ENCODE measurements at regions not wholly inside any gene's neighbourhood (a gene's known extent, or its start where the extent isn't known, plus 50 kb on each side); places are given as distances from the start of the nearest gene placed in this dataset.

DNA sequence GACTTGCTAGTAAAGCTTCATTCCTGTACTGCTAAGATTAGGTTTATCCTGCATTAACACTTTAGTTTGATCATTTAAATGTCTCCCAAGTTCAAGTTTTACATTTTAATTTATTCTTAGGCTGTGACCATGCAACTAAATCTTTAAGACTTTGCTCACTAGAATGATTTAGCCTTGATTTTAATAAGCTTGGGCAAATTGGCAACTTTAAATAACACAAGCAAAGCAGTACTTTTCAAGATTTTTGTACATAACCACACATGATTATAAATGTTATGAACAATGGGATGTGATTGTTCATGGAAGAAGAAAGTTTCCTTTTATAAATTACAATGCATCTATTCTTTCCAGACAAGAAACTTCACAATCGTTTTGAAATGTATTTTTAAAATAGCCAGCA is 948.0 kb upstream of the EPHA7 start:
- WGBS = 52% methylated on average over 1 of the region's 1 CpG
- H3K4me3 ChIP-seq (ENCODE audit: low read depth, low read length) = no peak overlapping the region
- no peak for DNase-seq (ENCODE audit: extremely low spot score)
- H3K4me1 ChIP-seq (ENCODE audit: insufficient read depth) = no peaks in the 10 kb centered on the region
- H3K27ac ChIP-seq (ENCODE audit: low read depth) = no peak overlapping the region
- H3K36me3 ChIP-seq (ENCODE audit: insufficient read depth) = no peaks in the 10 kb centered on the region

DNA sequence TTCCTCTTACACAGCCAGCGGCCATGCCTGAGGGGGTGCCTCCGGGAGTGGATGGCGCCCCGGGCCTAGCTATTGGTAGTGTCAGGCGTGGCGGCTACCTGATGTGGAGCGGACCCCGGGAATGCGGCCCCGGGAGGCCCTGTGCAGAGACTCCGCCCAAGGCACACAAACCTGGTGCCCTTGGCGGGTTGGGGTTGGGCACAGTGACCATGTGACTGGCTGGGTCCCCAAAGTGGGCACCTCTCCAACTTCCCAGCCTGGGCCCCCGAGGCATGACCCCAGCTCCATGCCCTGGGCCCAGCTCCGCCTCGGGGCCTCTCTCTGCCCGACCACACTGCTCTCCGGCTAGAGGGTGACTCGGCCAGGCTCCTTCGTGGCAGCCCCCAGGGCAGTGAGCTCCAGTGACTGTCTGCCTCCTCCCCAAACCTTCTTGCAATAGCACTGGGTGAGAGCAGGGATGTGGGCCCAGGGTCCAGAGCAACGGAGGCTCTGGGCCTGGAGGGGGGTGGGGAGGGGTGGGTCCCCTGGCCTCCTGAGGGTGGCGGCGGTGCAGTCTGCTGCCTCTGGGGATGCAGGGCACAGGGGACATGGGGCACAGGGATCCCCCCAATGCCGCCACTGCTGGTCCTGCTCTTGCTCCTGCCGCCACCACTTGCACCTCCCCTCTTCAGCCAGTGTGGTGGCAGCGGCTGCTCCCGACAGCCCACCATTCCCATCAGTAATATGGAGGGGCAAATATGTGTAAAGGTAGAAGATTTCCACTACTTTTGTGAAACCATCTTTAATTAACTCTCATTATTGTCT is 942.9 kb upstream of the EPHA7 start:
- no peaks in the 10 kb centered on the region for H3K36me3 ChIP-seq (ENCODE audit: insufficient read depth)
- 97% methylated on average over 26 of the region's 26 CpGs for WGBS
- no peak overlapping the region for H3K27ac ChIP-seq (ENCODE audit: low read depth)
- H3K4me1 ChIP-seq (ENCODE audit: insufficient read depth) = no peaks in the 10 kb centered on the region
- no peak overlapping the region for H3K4me3 ChIP-seq (ENCODE audit: low read depth, low read length)
- DNase-seq (ENCODE audit: extremely low spot score) = no peak

DNA sequence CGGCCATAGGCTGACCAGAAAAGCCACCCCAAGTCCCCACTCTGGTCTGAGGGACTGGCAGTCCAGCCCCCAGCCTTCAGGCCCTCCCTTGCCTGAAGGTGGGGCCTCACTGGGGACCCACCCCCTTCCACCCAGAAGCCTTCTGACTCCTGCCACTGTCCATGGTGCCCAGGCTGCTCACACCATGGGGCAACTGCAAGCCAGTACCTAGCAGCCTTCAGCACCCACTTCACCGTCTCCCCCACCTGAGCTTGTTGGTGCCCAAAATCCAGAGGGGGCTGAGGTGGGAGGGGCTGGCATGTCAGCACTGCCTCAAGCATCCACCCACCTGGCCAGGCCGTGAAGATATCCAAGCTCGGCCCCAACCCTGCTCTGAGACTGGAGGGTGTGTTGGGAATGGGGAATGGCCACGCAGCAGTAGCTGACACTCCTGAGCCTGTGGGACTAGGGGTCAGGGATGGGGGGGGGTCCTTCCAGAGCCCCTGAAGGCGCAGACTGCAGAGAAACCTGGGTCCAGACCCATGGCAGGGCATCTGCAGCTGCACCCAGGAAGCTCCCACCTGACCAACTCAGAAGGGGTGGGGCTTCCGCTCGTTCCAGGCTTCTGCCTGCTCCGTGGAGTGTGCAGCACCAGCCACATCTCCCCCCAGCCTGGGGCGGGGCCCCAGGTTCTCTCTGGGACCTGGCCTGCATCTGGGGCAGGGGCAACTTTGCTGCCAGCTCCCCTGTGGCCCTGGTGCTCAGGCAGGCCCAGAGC is 942.1 kb upstream of the EPHA7 start:
- Histone ChIP-seq H3K4me1 (ENCODE audit: insufficient read depth) (no peaks in the 10 kb centered on the region), H3K4me3 (ENCODE audit: low read depth, low read length) (no peak overlapping the region), H3K27ac (ENCODE audit: low read depth) (no peak overlapping the region), H3K36me3 (ENCODE audit: insufficient read depth) (no peaks in the 10 kb centered on the region)
- no peak for DNase-seq (ENCODE audit: extremely low spot score)
- WGBS = 92% methylated on average over 10 of the region's 10 CpGs

DNA sequence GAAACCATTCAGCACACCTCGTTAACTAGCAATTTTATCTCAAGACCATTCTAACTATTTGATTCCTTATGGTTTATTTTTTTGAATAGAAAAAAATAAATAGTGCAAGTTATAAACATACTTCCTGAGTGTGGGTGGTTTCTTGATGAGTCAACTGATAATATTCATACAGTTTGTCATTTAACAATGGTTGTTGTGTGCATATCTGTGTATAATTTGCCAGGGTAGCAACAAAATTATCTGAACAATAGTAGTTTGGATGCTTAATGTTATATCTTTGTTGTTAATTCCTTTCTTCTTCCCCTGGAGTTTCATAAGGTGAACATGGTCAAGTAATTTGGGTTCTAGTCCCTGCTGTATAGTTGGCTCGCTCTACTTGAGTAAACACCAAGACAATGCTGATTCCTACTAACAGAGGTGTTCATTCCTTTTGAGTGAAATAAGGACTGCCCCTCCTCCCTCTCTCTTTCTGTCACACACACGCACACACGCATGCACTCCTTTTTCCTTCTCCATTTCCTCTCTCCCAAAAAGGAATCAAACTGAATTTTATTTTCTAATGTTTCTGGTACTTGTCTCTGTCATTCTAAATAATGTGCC is 938.1 kb upstream of the EPHA7 start:
- Histone ChIP-seq H3K27ac (ENCODE audit: low read depth) (no peak overlapping the region), H3K36me3 (ENCODE audit: insufficient read depth) (no peaks in the 10 kb centered on the region), H3K4me3 (ENCODE audit: low read depth, low read length) (no peak overlapping the region), H3K4me1 (ENCODE audit: insufficient read depth) (no peaks in the 10 kb centered on the region)
- DNase-seq (ENCODE audit: extremely low spot score) = no peak
- 77% methylated on average over 4 of the region's 4 CpGs for WGBS

DNA sequence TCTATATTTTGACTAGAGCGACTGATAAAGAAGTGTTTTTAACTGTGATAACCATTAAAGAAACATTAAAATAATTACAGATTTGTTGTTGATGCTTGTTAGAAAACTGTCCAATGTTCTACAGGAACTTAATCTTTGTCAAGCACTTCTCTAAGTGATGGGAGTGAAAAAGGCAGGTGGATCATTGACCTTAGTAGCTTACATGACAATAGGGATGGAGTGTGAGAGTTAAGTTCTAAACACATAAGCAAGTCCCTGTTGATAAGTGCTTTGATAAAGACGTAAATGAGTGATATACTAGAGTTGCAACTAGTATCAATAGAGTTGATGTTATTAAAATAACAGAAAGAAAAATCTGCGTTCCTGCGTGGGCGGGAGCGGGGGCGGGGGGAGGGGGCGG is 931.5 kb upstream of the EPHA7 start:
- H3K36me3 ChIP-seq (ENCODE audit: insufficient read depth) = no peaks in the 10 kb centered on the region
- no peak for DNase-seq (ENCODE audit: extremely low spot score)
- WGBS = 63% methylated on average over 8 of the region's 8 CpGs
- H3K4me3 ChIP-seq (ENCODE audit: low read depth, low read length) = no peak overlapping the region
- H3K4me1 ChIP-seq (ENCODE audit: insufficient read depth) = no peaks in the 10 kb centered on the region
- H3K27ac ChIP-seq (ENCODE audit: low read depth) = no peak overlapping the region

DNA sequence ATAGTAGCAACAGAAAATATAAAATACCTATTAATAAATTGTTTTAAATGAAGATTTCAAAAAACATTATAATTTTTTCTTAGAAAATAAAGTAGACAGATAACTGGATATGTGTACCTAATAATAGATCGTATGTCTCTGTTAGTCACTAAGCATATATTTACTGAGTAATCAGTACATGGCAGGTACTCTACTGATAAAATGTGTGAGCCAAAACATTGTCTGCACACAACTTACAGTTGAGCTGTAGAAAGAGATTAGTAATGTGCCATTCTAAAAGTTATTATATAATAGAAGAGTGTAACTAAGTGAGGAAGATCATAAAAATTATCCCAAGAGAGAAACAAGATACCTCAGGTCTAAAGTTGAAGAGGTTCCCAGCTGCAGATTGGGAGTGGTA is 929.9 kb upstream of the EPHA7 start:
- Histone ChIP-seq H3K36me3 (ENCODE audit: insufficient read depth) (no peaks in the 10 kb centered on the region), H3K4me3 (ENCODE audit: low read depth, low read length) (no peak overlapping the region), H3K4me1 (ENCODE audit: insufficient read depth) (no peaks in the 10 kb centered on the region), H3K27ac (ENCODE audit: low read depth) (no peak overlapping the region)
- WGBS = 60% methylated on average over 1 of the region's 1 CpG
- DNase-seq (ENCODE audit: extremely low spot score) = no peak

DNA sequence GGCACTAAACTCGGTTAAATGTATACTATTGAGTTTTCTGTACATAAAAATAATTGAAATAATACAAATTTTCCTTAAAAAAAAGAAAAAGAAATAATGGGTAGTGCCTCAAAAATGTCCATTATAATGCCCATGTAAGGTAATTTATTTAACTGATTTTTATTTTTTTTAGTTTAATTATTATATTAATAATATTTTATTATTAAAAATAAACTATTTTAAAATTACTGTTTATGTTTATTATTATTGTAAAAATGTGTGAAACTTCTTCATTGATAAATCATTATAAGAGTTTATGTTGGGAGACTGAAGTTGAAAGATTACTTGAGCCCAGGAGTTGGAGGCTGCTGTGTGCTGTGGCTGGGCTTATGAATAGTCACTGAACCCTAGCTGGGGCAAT is 925.5 kb upstream of the EPHA7 start:
- DNase-seq (ENCODE audit: extremely low spot score) = no peak
- no peak overlapping the region for H3K4me3 ChIP-seq (ENCODE audit: low read depth, low read length)
- WGBS = 89% methylated on average over 1 of the region's 1 CpG
- H3K4me1 ChIP-seq (ENCODE audit: insufficient read depth) = no peaks in the 10 kb centered on the region
- H3K36me3 ChIP-seq (ENCODE audit: insufficient read depth) = no peaks in the 10 kb centered on the region
- no peak overlapping the region for H3K27ac ChIP-seq (ENCODE audit: low read depth)

DNA sequence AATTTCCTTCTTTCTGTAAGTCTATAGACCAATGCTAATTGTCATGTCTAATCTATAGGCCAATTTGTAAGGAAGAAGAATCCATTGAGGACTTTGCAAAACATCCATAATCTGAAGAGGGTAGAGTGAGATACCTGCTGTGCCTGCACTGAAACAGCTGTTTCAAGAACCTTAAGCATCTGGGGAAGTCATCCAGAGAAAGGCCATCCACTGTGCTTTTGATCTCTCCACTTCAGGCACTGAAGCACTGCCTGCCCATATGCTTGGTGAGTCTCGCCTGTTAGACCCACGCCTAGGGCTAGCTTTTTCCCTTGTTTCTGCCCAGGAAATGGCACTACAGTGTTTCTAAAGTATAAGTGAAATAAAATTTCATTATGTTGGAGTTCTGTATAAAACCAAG is 921.8 kb upstream of the EPHA7 start:
- no peak overlapping the region for H3K27ac ChIP-seq (ENCODE audit: low read depth)
- DNase-seq (ENCODE audit: extremely low spot score) = no peak
- H3K36me3 ChIP-seq (ENCODE audit: insufficient read depth) = no peaks in the 10 kb centered on the region
- 85% methylated on average over 2 of the region's 2 CpGs for WGBS
- H3K4me3 ChIP-seq (ENCODE audit: low read depth, low read length) = no peak overlapping the region
- no peaks in the 10 kb centered on the region for H3K4me1 ChIP-seq (ENCODE audit: insufficient read depth)

DNA sequence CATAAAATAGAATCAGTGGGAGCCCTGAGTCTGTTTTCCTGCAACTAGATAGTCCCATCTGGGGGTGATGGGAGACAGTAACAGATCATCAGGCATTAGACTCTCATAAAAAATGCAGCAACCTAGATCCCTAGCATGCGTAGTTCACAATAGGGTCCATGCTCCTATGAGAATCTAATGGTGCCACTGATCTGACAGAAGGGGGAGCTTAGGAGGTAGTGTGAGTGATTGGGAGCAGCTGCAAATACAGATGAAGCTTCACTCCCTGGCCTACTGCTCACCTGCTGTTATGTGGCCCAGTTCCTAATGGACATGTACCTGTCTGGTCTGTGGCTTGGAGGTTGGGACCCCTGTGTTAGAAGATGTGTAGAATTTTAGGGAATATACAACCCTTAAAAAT is 904.5 kb upstream of the EPHA7 start:
- Histone ChIP-seq H3K4me3 (ENCODE audit: low read depth, low read length) (no peak overlapping the region), H3K4me1 (ENCODE audit: insufficient read depth) (no peaks in the 10 kb centered on the region), H3K27ac (ENCODE audit: low read depth) (no peak overlapping the region), H3K36me3 (ENCODE audit: insufficient read depth) (no peaks in the 10 kb centered on the region)
- no peak for DNase-seq (ENCODE audit: extremely low spot score)
- 90% methylated on average over 1 of the region's 1 CpG for WGBS

DNA sequence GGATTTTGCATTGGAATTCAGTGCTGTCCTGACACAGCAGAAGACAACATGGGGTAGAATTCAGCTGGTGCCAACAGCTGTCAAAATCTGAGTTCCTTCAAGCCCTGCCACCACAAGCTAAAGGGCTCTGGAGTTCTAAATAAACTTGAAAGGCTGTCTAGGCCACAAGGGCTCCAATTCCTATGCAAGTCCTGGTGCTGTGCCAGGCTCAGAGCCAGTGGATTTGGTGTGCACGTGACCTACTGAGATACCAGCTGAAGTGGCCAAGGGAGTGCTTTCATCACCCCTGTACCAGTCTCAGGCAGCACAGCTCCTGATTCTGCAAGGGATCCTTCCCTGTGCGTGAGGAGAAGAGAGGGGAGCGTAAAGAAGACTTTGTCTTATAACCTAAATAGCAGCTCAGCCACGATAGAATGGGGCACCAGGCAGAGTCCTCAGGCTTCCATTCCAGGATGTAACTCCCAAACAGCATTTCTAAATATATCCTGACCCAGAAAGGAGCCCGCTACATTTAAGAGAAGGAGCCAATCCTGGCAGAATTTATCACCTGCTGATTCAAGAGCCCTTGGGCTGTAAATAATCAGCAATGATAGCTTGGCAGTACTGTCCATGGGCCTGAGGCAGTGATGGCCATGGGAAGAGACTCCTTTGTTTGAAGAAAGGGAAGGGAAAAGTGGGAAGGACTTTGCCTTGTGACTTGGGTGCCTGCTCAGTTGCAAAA is 881.2 kb upstream of the EPHA7 start:
- no peak for DNase-seq (ENCODE audit: extremely low spot score)
- Histone ChIP-seq H3K36me3 (ENCODE audit: insufficient read depth) (no peaks in the 10 kb centered on the region), H3K4me1 (ENCODE audit: insufficient read depth) (no peaks in the 10 kb centered on the region), H3K27ac (ENCODE audit: low read depth) (no peak overlapping the region), H3K4me3 (ENCODE audit: low read depth, low read length) (no peak overlapping the region)
- 63% methylated on average over 5 of the region's 5 CpGs for WGBS

DNA sequence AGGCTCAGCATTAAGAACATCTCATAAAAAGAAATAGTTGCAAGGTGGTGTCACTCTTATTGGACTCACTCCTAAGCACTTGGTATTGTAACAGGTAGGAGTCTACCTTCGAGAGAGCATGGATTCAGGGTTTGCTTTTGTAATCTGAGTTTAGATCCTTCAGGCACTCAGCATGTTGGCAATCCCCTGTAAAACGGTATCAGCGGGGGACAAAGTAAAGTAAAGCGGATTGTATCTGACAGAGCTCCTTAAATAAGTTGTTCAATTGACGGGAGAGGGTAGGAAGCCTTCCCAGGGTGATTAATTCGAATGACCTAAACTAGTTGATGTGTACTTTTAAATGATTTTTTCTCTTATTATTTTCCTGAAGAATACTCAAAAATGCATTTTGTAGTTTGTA is 869.8 kb upstream of the EPHA7 start:
- Histone ChIP-seq H3K4me1 (ENCODE audit: insufficient read depth) (no peaks in the 10 kb centered on the region), H3K27ac (ENCODE audit: low read depth) (no peak overlapping the region), H3K36me3 (ENCODE audit: insufficient read depth) (no peaks in the 10 kb centered on the region), H3K4me3 (ENCODE audit: low read depth, low read length) (no peak overlapping the region)
- no peak for DNase-seq (ENCODE audit: extremely low spot score)
- WGBS = 73% methylated on average over 6 of the region's 6 CpGs

DNA sequence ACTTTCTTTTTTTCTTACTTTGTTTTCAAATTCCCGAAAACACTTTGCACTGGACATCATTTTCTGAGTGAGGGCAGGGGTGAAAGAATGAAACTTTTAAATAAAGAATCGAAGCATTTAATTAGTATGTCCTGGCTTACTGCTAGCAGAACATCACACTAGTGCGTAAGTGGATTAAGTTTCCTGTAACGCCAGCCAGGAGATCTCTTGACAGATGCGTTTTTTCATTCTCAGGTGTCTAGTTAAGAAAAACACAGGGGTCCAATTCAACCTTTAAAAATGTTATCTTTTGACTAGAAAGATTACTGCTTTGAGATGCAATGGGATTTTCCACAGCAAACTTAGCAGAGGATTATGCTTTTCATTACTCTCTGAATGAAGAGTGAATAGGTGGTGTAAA is 858.8 kb upstream of the EPHA7 start:
- Histone ChIP-seq H3K4me1 (ENCODE audit: insufficient read depth) (no peaks in the 10 kb centered on the region), H3K36me3 (ENCODE audit: insufficient read depth) (no peaks in the 10 kb centered on the region), H3K27ac (ENCODE audit: low read depth) (no peak overlapping the region), H3K4me3 (ENCODE audit: low read depth, low read length) (no peak overlapping the region)
- 58% methylated on average over 5 of the region's 5 CpGs for WGBS
- no peak for DNase-seq (ENCODE audit: extremely low spot score)

DNA sequence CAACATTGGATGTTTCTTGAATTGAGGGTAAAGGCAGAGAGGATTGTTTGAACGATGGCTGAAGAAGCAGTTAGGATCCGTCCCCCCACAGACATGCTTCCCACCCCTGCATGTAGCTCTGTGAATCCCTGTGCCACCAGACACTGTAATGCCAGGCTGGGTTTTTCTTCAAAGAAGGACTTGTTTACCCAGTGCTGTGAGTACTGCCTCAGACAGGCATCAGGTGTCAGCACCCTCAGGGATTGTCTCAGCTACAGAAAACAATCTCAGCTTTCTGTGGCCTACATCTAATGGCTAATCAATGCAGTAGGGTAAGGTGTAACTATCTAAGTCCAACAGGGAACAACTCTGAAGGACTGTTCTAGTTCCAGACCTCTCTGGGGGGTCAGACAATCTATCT is 853.0 kb upstream of the EPHA7 start:
- Histone ChIP-seq H3K4me1 (ENCODE audit: insufficient read depth) (no peaks in the 10 kb centered on the region), H3K36me3 (ENCODE audit: insufficient read depth) (no peaks in the 10 kb centered on the region), H3K27ac (ENCODE audit: low read depth) (no peak overlapping the region), H3K4me3 (ENCODE audit: low read depth, low read length) (no peak overlapping the region)
- 89% methylated on average over 2 of the region's 2 CpGs for WGBS
- no peak for DNase-seq (ENCODE audit: extremely low spot score)

All from urinary bladder (tissue), 3 donors.